Transverse colon (tissue), 3 donors: ENCODE measurements at regions not wholly inside any gene's neighbourhood (a gene's known extent, or its start where the extent isn't known, plus 50 kb on each side); places are given as distances from the start of the nearest gene placed in this dataset.

Source experiments
- CTCF ChIP-seq, 5 experiments: fragments of 200-600 bp in 3 of 5; fragments of 450-650 bp in 2 of 5; sonication (generic) in 3 of 5; IDR thresholded peaks; 1 replicate in 2 of 5; 2 replicates in 3 of 5; pipeline ENCODE4 v1.5.1; 2016 to 2017; ENCODE audit warnings: antibody characterized with exemption in 5 of 5, inconsistent platforms in 3 of 5, mild to moderate bottlenecking in 2 of 5, moderate library complexity in 1 of 5
- POLR2A ChIP-seq: fragments of 450-650 bp; IDR thresholded peaks from one replicate; pipeline ENCODE4 v1.6.1; 2016; ENCODE audit warnings: antibody characterized with exemption, mild to moderate bottlenecking, moderate library complexity

- TF ChIP-seq POLR2A: no peak
- TF ChIP-seq CTCF (IDR thresholded peaks at IDR 0.05): no peak
Measured at GRCh38 chr12:127150479-127150878, 1116.5 kb upstream of the TMEM132C start.
